Lower leg skin (tissue), 3 donors: ENCODE measurements at regions not wholly inside any gene's neighbourhood (a gene's known extent, or its start where the extent isn't known, plus 50 kb on each side); places are given as distances from the start of the nearest gene placed in this dataset.

Source experiments
- POLR2A ChIP-seq, 2 donors: fragments of 450-650 bp; IDR thresholded peaks; one replicate each; pipeline ENCODE4 v1.6.1; 2016 to 2017; ENCODE audit warnings: antibody characterized with exemption in 2 of 2, mild to moderate bottlenecking in 1 of 2, moderate library complexity in 1 of 2
- TF ChIP-seq, protein P1 (sequence below), 3 donors: fragments of 450-650 bp; IDR thresholded peaks; one replicate each; pipeline ENCODE4 v1.5.1; 2016; ENCODE audit warnings: antibody characterized with exemption in 3 of 3, mild to moderate bottlenecking in 3 of 3, moderate library complexity in 2 of 3

DNA sequence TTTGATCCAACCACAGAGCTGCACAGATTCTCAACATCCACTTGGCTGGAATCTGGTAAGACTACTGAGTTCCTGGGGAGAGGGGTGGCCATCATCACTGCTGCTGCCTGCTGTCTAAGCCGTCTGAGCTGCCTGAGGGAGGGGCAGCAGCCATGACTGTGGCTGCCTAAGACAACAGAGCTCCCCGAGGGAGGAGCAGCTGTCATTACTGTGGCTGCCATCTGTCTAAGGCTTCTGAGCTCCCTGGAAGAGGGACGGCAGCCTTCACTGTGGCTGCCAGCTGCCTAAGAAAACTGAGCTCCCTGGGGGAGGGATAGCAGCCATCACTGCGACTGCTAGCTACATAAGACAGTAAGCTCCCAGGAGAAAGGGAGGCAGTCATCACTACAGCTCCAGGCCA is 584.4 kb downstream of the NR4A2 start:
- TF ChIP-seq, protein P1, sequence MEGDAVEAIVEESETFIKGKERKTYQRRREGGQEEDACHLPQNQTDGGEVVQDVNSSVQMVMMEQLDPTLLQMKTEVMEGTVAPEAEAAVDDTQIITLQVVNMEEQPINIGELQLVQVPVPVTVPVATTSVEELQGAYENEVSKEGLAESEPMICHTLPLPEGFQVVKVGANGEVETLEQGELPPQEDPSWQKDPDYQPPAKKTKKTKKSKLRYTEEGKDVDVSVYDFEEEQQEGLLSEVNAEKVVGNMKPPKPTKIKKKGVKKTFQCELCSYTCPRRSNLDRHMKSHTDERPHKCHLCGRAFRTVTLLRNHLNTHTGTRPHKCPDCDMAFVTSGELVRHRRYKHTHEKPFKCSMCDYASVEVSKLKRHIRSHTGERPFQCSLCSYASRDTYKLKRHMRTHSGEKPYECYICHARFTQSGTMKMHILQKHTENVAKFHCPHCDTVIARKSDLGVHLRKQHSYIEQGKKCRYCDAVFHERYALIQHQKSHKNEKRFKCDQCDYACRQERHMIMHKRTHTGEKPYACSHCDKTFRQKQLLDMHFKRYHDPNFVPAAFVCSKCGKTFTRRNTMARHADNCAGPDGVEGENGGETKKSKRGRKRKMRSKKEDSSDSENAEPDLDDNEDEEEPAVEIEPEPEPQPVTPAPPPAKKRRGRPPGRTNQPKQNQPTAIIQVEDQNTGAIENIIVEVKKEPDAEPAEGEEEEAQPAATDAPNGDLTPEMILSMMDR (IDR thresholded peaks at IDR 0.05) = no peak
- TF ChIP-seq POLR2A (IDR thresholded peaks at IDR 0.05) = no peak
